DMS 273 (cell line): ENCODE measurements at regions not wholly inside any gene's neighbourhood (a gene's known extent, or its start where the extent isn't known, plus 50 kb on each side); places are given as distances from the start of the nearest gene placed in this dataset.

Source experiments
- DNase-seq: peaks from one replicate; lab custom pipeline; 2025; ENCODE audit not compliant: unreplicated experiment; lab: John Stamatoyannopoulos, UW

- no peak for DNase-seq
These were observed 266.2 kb upstream of the IGF1R start for GRCh38 chr15:98382139-98382538.

GRCh38 chr15:98383571-98383970 lies 264.8 kb upstream of the IGF1R start:
- DNase-seq: no peak

GRCh38 chr15:98384328-98385029 lies 263.9 kb upstream of the IGF1R start:
- no peak for DNase-seq

GRCh38 chr15:98385752-98386381 lies 262.5 kb upstream of the IGF1R start:
- DNase-seq: no peak

- DNase-seq: no peak
These were observed 261.8 kb upstream of the IGF1R start for GRCh38 chr15:98386561-98386960.

GRCh38 chr15:98387866-98388265 lies 260.5 kb upstream of the IGF1R start:
- no peak for DNase-seq

- no peak for DNase-seq
These were observed 257.3 kb upstream of the IGF1R start for GRCh38 chr15:98390946-98391530.

GRCh38 chr15:98391568-98391967 lies 256.8 kb upstream of the IGF1R start:
- no peak for DNase-seq

GRCh38 chr15:98393471-98393870 lies 254.9 kb upstream of the IGF1R start:
- no peak for DNase-seq

- no peak for DNase-seq
These were observed 253.8 kb upstream of the IGF1R start for GRCh38 chr15:98394546-98394945.

GRCh38 chr15:98395974-98396610 lies 252.2 kb upstream of the IGF1R start:
- DNase-seq: no peak

GRCh38 chr15:98397419-98397818 lies 250.9 kb upstream of the IGF1R start:
- DNase-seq: no peak

- no peak for DNase-seq
These were observed 250.3 kb upstream of the IGF1R start for GRCh38 chr15:98398056-98398455.

- DNase-seq: no peak
These were observed 249.5 kb upstream of the IGF1R start for GRCh38 chr15:98398886-98399285.

GRCh38 chr15:98400120-98400519 lies 248.2 kb upstream of the IGF1R start:
- DNase-seq: no peak

GRCh38 chr15:98401029-98401428 lies 247.3 kb upstream of the IGF1R start:
- no peak for DNase-seq

- no peak for DNase-seq
These were observed 245.9 kb upstream of the IGF1R start for GRCh38 chr15:98402486-98402885.

GRCh38 chr15:98403169-98403568 lies 245.2 kb upstream of the IGF1R start:
- no peak for DNase-seq

GRCh38 chr15:98403569-98403968 lies 244.8 kb upstream of the IGF1R start:
- DNase-seq: no peak

- DNase-seq: no peak
These were observed 243.3 kb upstream of the IGF1R start for GRCh38 chr15:98405013-98405412.

GRCh38 chr15:98408231-98408630 lies 240.1 kb upstream of the IGF1R start:
- no peak for DNase-seq

GRCh38 chr15:98410328-98410727 lies 238.0 kb upstream of the IGF1R start:
- DNase-seq: no peak
